NCI-H345 treated with DMSO at 0.1 percent for 48 hours (cell line): ENCODE measurements at regions not wholly inside any gene's neighbourhood (a gene's known extent, or its start where the extent isn't known, plus 50 kb on each side); places are given as distances from the start of the nearest gene placed in this dataset.
"Not testable (repeated sequence)": the region's sequence is repeated elsewhere in the genome, so short reads cannot be mapped to it uniquely, and the experiment has no call there.

Source experiments
- DNase-seq: peaks from one replicate; lab custom pipeline; 2025; ENCODE audit not compliant: unreplicated experiment; lab: John Stamatoyannopoulos, UW

DNA sequence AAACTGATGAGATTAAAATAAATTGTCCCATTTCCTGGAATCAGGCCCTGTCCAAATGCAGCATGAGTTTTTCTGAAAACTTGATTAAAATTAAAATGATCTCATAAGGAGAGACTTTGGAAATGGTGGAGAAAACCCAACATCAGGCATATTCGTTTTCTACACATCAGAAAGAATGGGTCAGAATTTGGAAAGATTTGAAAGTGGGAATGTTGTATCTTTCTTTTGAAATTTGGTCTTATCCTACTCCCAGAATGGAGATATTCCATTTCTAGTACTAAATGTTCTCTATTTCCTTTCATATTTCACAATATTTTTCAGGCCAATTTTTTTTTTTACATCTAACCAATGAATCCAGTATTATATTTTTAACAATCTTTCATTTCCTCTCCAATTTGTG lies 223.9 kb upstream of the RXFP2 start:
- DNase-seq, result no peak

- DNase-seq, result no peak
Observed at GRCh38 chr13:31517599-31517998, 221.7 kb upstream of the RXFP2 start.

GRCh38 chr13:31518645-31519044 lies 220.7 kb upstream of the RXFP2 start:
- no peak for DNase-seq

- no peak for DNase-seq
Observed at GRCh38 chr13:31521435-31521834, 217.9 kb upstream of the RXFP2 start.

DNA sequence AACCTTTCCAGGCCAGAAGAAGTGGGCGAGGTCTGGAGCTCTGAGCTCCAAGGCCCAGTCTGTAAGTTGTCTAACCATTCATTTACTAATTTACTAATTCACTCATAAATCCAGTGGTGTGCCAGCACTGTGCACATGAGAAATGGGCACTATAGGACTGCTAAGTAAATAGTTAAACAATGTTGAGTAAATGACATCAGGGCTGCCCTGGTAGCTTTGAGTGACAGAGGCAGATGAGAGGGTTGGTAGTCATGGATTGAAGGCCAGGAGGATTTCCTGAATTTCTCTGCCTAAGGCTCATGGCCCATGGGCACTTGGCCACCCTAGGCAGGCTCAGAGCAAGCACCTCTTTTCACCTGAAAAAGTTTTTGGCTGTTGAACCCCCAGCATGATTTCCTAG lies 216.9 kb upstream of the RXFP2 start:
- DNase-seq, result no peak

GRCh38 chr13:31528176-31528575 lies 211.2 kb upstream of the RXFP2 start:
- DNase-seq, result no peak

DNA sequence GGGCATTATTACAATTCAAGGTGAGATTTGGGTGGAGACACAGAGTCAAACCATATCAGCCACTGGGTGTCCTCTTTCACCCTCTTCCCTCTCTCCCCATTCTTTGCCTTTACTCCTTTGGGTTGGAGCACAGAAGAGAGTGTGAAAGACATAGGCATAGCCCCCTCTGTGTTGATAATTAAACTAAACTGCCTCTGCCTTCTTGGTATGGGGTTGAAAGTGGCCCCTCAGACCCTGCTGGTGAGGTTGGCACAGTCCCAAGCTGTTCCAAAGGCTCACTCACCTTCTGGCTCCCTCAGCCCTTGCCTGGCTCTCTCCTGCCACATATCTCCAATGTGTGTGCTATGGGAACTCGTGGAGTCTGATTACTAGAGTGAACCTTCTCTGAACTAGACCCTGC lies 210.6 kb upstream of the RXFP2 start:
- DNase-seq, result no peak

DNA sequence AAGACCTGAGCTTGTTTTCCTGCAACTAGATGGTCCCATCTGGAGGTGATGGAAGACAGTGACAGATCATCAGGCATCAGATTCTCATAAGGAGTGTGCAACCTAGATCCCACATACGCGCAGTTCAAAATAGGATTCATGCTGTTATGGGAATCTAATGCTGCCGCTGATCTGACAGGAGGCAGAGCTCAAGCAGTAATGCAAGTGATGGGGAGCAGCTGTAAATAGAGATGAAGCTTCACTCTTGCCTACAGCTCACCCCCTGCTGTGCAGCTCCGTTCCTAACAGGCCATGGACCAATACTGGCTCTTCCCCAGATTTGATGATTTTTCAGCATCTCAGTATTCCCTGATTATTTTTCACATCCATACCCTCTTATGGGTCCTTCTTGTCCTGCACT lies 208.4 kb upstream of the RXFP2 start:
- no peak for DNase-seq

DNA sequence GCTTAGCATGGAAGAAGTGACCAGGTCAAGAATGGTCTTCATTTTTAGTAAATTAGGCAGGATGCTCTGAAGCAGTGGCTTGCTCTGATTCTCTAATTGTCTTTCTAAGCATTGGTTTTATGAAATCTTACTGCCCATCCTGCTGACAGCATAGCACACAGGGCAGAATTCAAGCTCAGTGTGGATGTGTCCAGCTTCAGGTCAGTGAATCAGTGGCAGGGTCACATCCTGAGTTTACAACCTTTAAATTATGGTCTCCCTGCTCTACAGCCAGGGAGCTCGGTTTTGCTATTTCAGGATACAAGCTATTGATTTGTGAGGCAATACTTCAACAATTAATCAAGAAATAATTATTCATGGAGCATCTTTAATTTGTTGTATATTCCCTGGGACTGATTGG lies 202.3 kb upstream of the RXFP2 start:
- no peak for DNase-seq

GRCh38 chr13:31538067-31539042 lies 201.0 kb upstream of the RXFP2 start:
- no peak for DNase-seq

- no peak for DNase-seq
Observed at GRCh38 chr13:31540281-31540680, 199.0 kb upstream of the RXFP2 start.

DNA sequence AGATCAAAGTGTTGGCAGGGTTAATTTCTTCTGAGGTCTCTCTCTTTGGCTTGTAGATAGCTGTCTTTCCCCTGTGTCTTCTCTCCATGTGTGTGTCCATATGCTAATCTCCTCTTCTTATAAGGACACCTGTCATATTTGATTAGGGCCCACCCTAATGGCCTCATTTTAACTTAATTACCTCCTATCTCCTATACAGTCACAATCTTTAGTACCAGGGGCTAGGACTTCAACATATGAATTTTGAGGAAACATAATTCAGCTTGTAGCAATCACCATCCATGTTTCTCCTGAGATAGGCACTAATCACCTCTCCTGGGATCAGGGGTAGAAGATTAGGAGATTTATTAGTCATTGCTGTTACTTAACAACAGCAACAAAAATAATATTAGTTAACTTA lies 196.1 kb upstream of the RXFP2 start:
- no peak for DNase-seq

- no peak for DNase-seq
Observed at GRCh38 chr13:31545616-31546015, 193.7 kb upstream of the RXFP2 start.

DNA sequence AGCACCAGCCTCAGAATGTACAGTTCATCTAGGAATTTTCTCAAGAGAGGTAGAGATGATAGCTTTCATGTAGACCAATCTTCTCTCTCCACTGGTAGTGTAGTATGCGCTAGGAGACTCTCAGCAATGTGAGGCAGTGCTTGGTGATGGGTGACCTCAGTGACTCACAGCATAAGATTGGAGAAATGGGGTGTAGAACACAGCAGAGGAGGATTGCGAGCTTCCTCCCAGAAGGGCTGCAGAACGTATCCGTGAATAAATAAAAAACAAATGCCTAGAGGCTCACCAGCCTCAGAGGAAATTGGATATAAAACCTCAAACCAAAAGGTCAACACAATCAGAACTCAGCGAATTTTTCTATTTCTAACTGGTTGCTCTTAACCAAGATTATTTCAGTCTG lies 182.9 kb upstream of the RXFP2 start:
- DNase-seq, result no peak

- DNase-seq, result not testable (repeated sequence)
Observed at GRCh38 chr13:31584221-31584620, 155.1 kb upstream of the RXFP2 start.

GRCh38 chr13:31587698-31588266 lies 151.5 kb upstream of the RXFP2 start:
- no peak for DNase-seq

DNA sequence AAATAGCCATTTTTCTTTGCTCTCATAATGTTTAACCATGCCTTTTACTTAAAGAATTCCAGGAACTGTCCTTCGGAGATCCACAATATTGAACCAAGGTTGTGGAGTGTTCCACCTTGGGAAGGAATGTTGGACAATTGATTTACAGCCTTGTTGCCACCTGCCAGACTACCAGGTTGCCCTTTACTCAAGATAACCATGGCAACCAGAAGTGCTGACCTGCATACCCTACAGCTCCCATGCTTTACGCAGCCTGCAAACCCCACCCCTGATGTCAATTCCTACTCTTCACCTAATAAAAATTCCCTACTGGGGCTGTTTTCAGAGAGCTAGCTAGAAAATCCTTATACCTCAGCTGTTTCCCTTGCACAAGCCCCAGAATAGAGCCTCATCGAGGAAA lies 151.0 kb upstream of the RXFP2 start:
- no peak for DNase-seq

DNA sequence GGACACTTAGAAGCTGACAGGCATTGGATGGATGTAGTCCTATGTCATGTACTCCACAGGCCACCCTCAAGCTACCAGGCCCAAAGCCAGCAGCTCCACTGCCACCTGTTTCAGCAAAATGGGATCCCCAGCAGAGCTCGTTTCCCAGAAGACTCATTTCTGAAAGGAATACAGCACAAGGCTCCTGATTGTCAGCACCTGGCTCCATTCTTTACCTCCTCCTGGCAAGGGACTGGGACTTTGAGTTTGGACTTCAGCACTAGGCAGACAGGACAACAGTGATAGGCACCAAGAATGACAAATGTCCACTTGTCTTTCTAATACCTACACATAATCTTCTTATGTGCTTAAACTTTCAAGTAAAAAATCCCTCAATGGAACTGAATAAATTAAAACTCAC lies 150.4 kb upstream of the RXFP2 start:
- no peak for DNase-seq

GRCh38 chr13:31591642-31592233 lies 147.6 kb upstream of the RXFP2 start:
- DNase-seq, result no peak

GRCh38 chr13:31594056-31594455 lies 145.3 kb upstream of the RXFP2 start:
- DNase-seq, result no peak

- DNase-seq, result no peak
Observed at GRCh38 chr13:31595563-31595962, 143.8 kb upstream of the RXFP2 start.

DNA sequence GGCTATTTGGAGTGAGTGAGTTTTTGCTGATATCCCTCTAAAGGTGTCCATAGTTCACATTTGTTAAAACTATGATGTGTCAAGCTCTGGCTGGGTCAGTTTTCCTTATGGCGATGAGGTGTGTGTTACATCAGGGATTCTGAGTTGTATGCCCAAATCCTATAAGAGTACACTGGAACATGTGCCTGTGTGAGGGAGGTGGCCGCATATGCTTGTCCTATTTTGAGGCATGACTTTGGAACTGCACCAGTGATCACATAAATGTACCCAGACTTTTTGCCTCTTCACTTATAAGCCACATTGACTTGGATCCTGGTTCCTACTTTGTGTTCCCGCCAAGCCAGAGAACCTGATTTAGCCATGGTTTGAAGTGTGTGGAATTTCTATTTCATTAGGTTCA lies 140.3 kb upstream of the RXFP2 start:
- no peak for DNase-seq
